ENCODE measurements at regions not wholly inside any gene's neighbourhood (a gene's known extent, or its start where the extent isn't known, plus 50 kb on each side); places are given as distances from the start of the nearest gene placed in this dataset.

DNA sequence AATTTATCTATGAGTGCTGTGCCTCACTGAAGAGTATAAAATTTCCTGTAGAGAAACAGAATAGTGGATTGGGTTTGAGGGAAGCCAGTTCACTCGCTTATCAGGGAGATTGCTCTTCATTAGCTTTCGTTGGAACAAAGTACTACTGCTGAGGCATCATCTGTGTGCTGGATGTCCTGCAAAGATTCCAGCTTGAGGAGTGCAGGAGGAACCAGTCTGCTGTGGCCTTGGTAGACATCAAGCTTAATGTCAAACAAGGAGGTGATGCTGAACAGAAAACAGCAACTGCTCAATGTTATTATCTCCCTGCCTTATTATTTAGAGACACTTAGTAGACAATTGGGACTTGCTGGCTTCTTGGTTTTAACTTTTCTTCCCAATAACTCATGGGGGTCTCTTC lies 297.5 kb upstream of the DPH6 start:
- intact Hi-C loops (cut with micrococcal nuclease) (no loop called here), dilution Hi-C loops (cut with HindIII; ENCODE audit: low sequenced_read_pairs, unreplicated experiment) (no loop called here), in situ Hi-C loops (cut with MboI; ENCODE audit: low sequenced_read_pairs) (no loop called here)
- ATAC-seq (ENCODE audit: low read depth) (no peak), DNase-seq (no peak)
- Histone ChIP-seq H3K14ac (replicated peaks; ENCODE audit: low read depth, low read length) (no peak overlapping the region), H3K36me3 (ENCODE audit: control insufficient read depth, insufficient read depth, low read length) (no peaks in the 10 kb centered on the region), H3K4me3 (ENCODE audit: insufficient read depth, low read depth, low read length) (no peak overlapping the region), H3K9ac (ENCODE audit: low read depth, low read length) (no peak overlapping the region), H3K18ac (ENCODE audit: low read depth, low read length) (no peak overlapping the region), H3K9me3 (ENCODE audit: control insufficient read depth, insufficient read depth, low read length) (no peaks in the 10 kb centered on the region), H3K27me3 (ENCODE audit: control insufficient read depth, insufficient read depth, low read length) (peaks cover 34% of the 10 kb centered on the region), H2BK5ac (ENCODE audit: low read depth, low read length, poor library complexity, severe bottlenecking) (no peak overlapping the region), H3K27ac (ENCODE audit: insufficient read depth, low read length) (no peak overlapping the region), H4K5ac (ENCODE audit: low read depth, low read length) (no peak overlapping the region), H3K4me2 (ENCODE audit: low read depth, low read length) (no peak overlapping the region), H2BK20ac (ENCODE audit: low read depth, low read length) (no peak overlapping the region), H4K91ac (ENCODE audit: insufficient read depth, low read depth, low read length) (no peak overlapping the region), H2BK15ac (ENCODE audit: low read depth, low read length) (no peak overlapping the region), H3K4ac (ENCODE audit: low read depth, low read length) (no peak overlapping the region), H3K9me1 (ENCODE audit: insufficient read depth, low read length) (0 out of 2 replicates have a peak, but pooled peaks cover 3% of the 10 kb centered on the region), H2AFZ (replicated peaks; ENCODE audit: low read length, poor library complexity) (no peak overlapping the region), H3K79me1 (ENCODE audit: low read depth in 1 of 2, low read length in 2 of 2) (no peaks in the 10 kb centered on the region), H3K23ac (ENCODE audit: low read depth, low read length) (no peak overlapping the region), H2AK5ac (ENCODE audit: low read depth, low read length) (no peak overlapping the region), H2BK120ac (ENCODE audit: low read depth, low read length) (no peak overlapping the region), H4K8ac (ENCODE audit: low read depth in 2 of 2, low read length in 2 of 2) (no peak overlapping the region), H3K56ac (ENCODE audit: extremely low read depth, insufficient read depth, low read length) (no peak overlapping the region), H2AK9ac (replicated peaks; ENCODE audit: low read depth, low read length, poor library complexity) (no peak overlapping the region), H4K20me1 (ENCODE audit: insufficient read depth, low read length) (no peaks in the 10 kb centered on the region), H3K4me1 (ENCODE audit: control insufficient read depth, insufficient read depth, low read length) (no peaks in the 10 kb centered on the region)
- POLR2A ChIA-PET (ENCODE audit: unreplicated experiment), result no interaction called here
- WGBS, 2 experiments (ENCODE audit: extremely low coverage in 2 of 2, insufficient read length in 1 of 2), result 40% methylated on average over 1 of the region's 2 CpGs; no CpG with 5 or more reads in 1 of the 2 experiments
- CTCF ChIA-PET, result no interaction called here
- no peak for TF ChIP-seq RAD21 (IDR thresholded peaks at IDR 0.05; ENCODE audit: low read length)
- TF ChIP-seq NFE2L2 (IDR thresholded peaks at IDR 0.05; ENCODE audit: low read depth, low read length), result no peak
- TF ChIP-seq CEBPB (IDR thresholded peaks at IDR 0.05; ENCODE audit: low read depth, low read length), result no peak
- TF ChIP-seq BHLHE40 (IDR thresholded peaks at IDR 0.05; ENCODE audit: low read depth, low read length), result no peak
- no peak for TF ChIP-seq RCOR1 (IDR thresholded peaks at IDR 0.05; ENCODE audit: insufficient replicate concordance, low read length)
- TF ChIP-seq MAZ (IDR thresholded peaks at IDR 0.05; ENCODE audit: borderline replicate concordance, low read depth, low read length), result no peak
- TF ChIP-seq RFX5 (IDR thresholded peaks at IDR 0.05; ENCODE audit: low read depth, low read length), result no peak
- TF ChIP-seq CHD1 (IDR thresholded peaks at IDR 0.05; ENCODE audit: low read depth, low read length), result no peak
- no peak for TF ChIP-seq MXI1 (IDR thresholded peaks at IDR 0.05; ENCODE audit: borderline replicate concordance, low read depth, low read length)
- TF ChIP-seq, protein P1, sequence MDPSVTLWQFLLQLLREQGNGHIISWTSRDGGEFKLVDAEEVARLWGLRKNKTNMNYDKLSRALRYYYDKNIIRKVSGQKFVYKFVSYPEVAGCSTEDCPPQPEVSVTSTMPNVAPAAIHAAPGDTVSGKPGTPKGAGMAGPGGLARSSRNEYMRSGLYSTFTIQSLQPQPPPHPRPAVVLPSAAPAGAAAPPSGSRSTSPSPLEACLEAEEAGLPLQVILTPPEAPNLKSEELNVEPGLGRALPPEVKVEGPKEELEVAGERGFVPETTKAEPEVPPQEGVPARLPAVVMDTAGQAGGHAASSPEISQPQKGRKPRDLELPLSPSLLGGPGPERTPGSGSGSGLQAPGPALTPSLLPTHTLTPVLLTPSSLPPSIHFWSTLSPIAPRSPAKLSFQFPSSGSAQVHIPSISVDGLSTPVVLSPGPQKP (IDR thresholded peaks at IDR 0.05; ENCODE audit: borderline replicate concordance, low read depth, low read length), result no peak
- TF ChIP-seq FOS (IDR thresholded peaks at IDR 0.05; ENCODE audit: low read depth, low read length), result no peak
- BruUV-seq (replicated peaks), result no TSS peak

Measured in IMR-90 (cell line).